Body of pancreas (tissue), 4 donors: ENCODE measurements at regions not wholly inside any gene's neighbourhood (a gene's known extent, or its start where the extent isn't known, plus 50 kb on each side); places are given as distances from the start of the nearest gene placed in this dataset.

Source experiments
- POLR2A ChIP-seq, 3 donors: fragments of 450-650 bp; IDR thresholded peaks; one replicate each; pipeline ENCODE4 v1.6.1; 2016; ENCODE audit warnings: antibody characterized with exemption in 3 of 3, mild to moderate bottlenecking in 2 of 3
- TF ChIP-seq, protein P1 (sequence below), 7 experiments: fragments of 450-650 bp in 4 of 7; fragments of 200-600 bp in 3 of 7; sonication (generic) in 3 of 7; IDR thresholded peaks; one replicate each; pipeline ENCODE4 v1.5.1; 2016 to 2019; ENCODE audit warnings: antibody characterized with exemption in 7 of 7

- TF ChIP-seq, protein P1, sequence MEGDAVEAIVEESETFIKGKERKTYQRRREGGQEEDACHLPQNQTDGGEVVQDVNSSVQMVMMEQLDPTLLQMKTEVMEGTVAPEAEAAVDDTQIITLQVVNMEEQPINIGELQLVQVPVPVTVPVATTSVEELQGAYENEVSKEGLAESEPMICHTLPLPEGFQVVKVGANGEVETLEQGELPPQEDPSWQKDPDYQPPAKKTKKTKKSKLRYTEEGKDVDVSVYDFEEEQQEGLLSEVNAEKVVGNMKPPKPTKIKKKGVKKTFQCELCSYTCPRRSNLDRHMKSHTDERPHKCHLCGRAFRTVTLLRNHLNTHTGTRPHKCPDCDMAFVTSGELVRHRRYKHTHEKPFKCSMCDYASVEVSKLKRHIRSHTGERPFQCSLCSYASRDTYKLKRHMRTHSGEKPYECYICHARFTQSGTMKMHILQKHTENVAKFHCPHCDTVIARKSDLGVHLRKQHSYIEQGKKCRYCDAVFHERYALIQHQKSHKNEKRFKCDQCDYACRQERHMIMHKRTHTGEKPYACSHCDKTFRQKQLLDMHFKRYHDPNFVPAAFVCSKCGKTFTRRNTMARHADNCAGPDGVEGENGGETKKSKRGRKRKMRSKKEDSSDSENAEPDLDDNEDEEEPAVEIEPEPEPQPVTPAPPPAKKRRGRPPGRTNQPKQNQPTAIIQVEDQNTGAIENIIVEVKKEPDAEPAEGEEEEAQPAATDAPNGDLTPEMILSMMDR (IDR thresholded peaks at IDR 0.05) = no peak
- no peak for TF ChIP-seq POLR2A (IDR thresholded peaks at IDR 0.05)
Observed at GRCh38 chr2:125107446-125107845, 1082.4 kb downstream of the CNTNAP5 start.
